M059J (cell line): ENCODE measurements at regions not wholly inside any gene's neighbourhood (a gene's known extent, or its start where the extent isn't known, plus 50 kb on each side); places are given as distances from the start of the nearest gene placed in this dataset.
"Not testable (repeated sequence)": the region's sequence is repeated elsewhere in the genome, so short reads cannot be mapped to it uniquely, and the experiment has no call there.

ENCODE experiments used
- DNase-seq: peaks from one replicate; pipeline ENCODE4 v3.0.0-alpha.2; 2012; ENCODE audit warnings: low read depth

- not testable (repeated sequence) for DNase-seq
Observed at GRCh38 chr10:15921423-15921945, 61.2 kb upstream of the MINDY3 start.

GRCh38 chr10:15931376-15931775 is 71.1 kb upstream of the MINDY3 start:
- DNase-seq: no peak

- peak; percentile 12 for DNase-seq
Observed at GRCh38 chr10:15939543-15939942, 79.2 kb upstream of the MINDY3 start.

GRCh38 chr10:15943426-15943825 is 83.1 kb upstream of the MINDY3 start:
- no peak for DNase-seq

GRCh38 chr10:15954188-15954587 is 93.9 kb upstream of the MINDY3 start:
- no peak for DNase-seq

GRCh38 chr10:15960277-15960676 is 100.0 kb upstream of the MINDY3 start:
- DNase-seq: no peak

GRCh38 chr10:15972736-15973135 is 112.4 kb upstream of the MINDY3 start:
- DNase-seq: not testable (repeated sequence)

- no peak for DNase-seq
Observed at GRCh38 chr10:15985690-15986089, 125.4 kb upstream of the MINDY3 start.

GRCh38 chr10:15990535-15991129 is 130.3 kb upstream of the MINDY3 start:
- DNase-seq: no peak

- no peak for DNase-seq
Observed at GRCh38 chr10:15997313-15997712, 137.0 kb upstream of the MINDY3 start.

GRCh38 chr10:16001581-16001980 is 141.3 kb upstream of the MINDY3 start:
- no peak for DNase-seq

GRCh38 chr10:16009785-16010184 is 149.5 kb upstream of the MINDY3 start:
- DNase-seq: no peak

- peak; percentile 5 for DNase-seq
Observed at GRCh38 chr10:16011548-16011947, 151.2 kb upstream of the MINDY3 start.

- DNase-seq: no peak
Observed at GRCh38 chr10:16014469-16014868, 154.2 kb upstream of the MINDY3 start.

GRCh38 chr10:16016688-16017087 is 156.4 kb upstream of the MINDY3 start:
- DNase-seq: no peak

- no peak for DNase-seq
Observed at GRCh38 chr10:16020836-16021235, 160.5 kb upstream of the MINDY3 start.

GRCh38 chr10:16026832-16027231 is 166.5 kb upstream of the MINDY3 start:
- DNase-seq: not testable (repeated sequence)

- no peak for DNase-seq
Observed at GRCh38 chr10:16030562-16030961, 170.3 kb upstream of the MINDY3 start.

- no peak for DNase-seq
Observed at GRCh38 chr10:16049050-16049449, 188.7 kb upstream of the MINDY3 start.

GRCh38 chr10:16049782-16050181 is 189.5 kb upstream of the MINDY3 start:
- no peak for DNase-seq

- no peak for DNase-seq
Observed at GRCh38 chr10:16063350-16063749, 203.0 kb upstream of the MINDY3 start.

GRCh38 chr10:16083551-16083950 is 223.2 kb upstream of the MINDY3 start:
- DNase-seq: not testable (repeated sequence)

GRCh38 chr10:16105082-16105481 is 244.8 kb upstream of the MINDY3 start:
- peak; percentile 29 for DNase-seq
